LNCAP (cell line): ENCODE measurements at regions not wholly inside any gene's neighbourhood (a gene's known extent, or its start where the extent isn't known, plus 50 kb on each side); places are given as distances from the start of the nearest gene placed in this dataset.

Experiments
- CTCF ChIP-seq: fragments of 450-650 bp; IDR thresholded peaks from 2 replicates; pipeline ENCODE4 v1.5.1; 2017; ENCODE audit warnings: mild to moderate bottlenecking

GRCh38 chr4:25474690-25475089 is 97.6 kb downstream of the ANAPC4 start:
- TF ChIP-seq CTCF, result no peak

- TF ChIP-seq CTCF, result no peak
These were observed 100.2 kb downstream of the ANAPC4 start for GRCh38 chr4:25477221-25477620.

GRCh38 chr4:25481648-25482047 is 104.6 kb downstream of the ANAPC4 start:
- TF ChIP-seq CTCF, result no peak

GRCh38 chr4:25484243-25484721 is 107.2 kb downstream of the ANAPC4 start:
- no peak for TF ChIP-seq CTCF

- no peak for TF ChIP-seq CTCF
These were observed 108.0 kb downstream of the ANAPC4 start for GRCh38 chr4:25485104-25485503.

- TF ChIP-seq CTCF, result no peak
These were observed 109.1 kb downstream of the ANAPC4 start for GRCh38 chr4:25486171-25486570.

- no peak for TF ChIP-seq CTCF
These were observed 110.1 kb downstream of the ANAPC4 start for GRCh38 chr4:25487155-25487554.

- TF ChIP-seq CTCF, result no peak
These were observed 112.3 kb downstream of the ANAPC4 start for GRCh38 chr4:25489253-25489797.
